A673 (cell line): ENCODE measurements at regions not wholly inside any gene's neighbourhood (a gene's known extent, or its start where the extent isn't known, plus 50 kb on each side); places are given as distances from the start of the nearest gene placed in this dataset.

Source experiments
- BruUV-seq: library from RNA; stranded (reverse); fragments of 400-500 nt; replicated peaks from 2 replicates; lab custom pipeline; 2021; lab: Mats Ljungman, UMichigan
- CTCF ChIA-PET: fragments of 300-600 bp; sonication (Branson Sonifier 250); formaldehyde crosslinking; loops from one replicate; lab custom pipeline; 2022; ENCODE audit warnings: antibody characterized with exemption; lab: Charles Lee
- POLR2A ChIA-PET: fragments of 300-600 bp; sonication (Branson Sonifier 250); formaldehyde crosslinking; loops from one replicate; lab custom pipeline; 2022; ENCODE audit warnings: antibody characterized with exemption; ENCODE audit not compliant: low non-redundant PET; lab: Charles Lee
- DNase-seq: peaks from one replicate; pipeline ENCODE4 v3.0.0-alpha.2; 2015; ENCODE audit warnings: low spot score
- H3K27ac ChIP-seq: fragments of 200-600 bp; sonication (generic); 2 replicates; pipeline ENCODE4 v1.5.1; 2016; ENCODE audit warnings: mixed run types, low read depth, mild to moderate bottlenecking, mixed read lengths, antibody characterized with exemption, low read length; ENCODE audit not compliant: poor library complexity, severe bottlenecking
- H3K27me3 ChIP-seq: fragments of 200-600 bp; sonication (generic); replicated peaks from 2 replicates; pipeline ENCODE4 v1.6.1; 2017; ENCODE audit warnings: mixed run types, low read depth, mild to moderate bottlenecking, mixed read lengths, antibody characterized with exemption, low read length; ENCODE audit not compliant: insufficient read depth, poor library complexity
- H3K36me3 ChIP-seq: fragments of 200-600 bp; sonication (generic); 2 replicates; pipeline ENCODE4 v1.6.1; 2016; ENCODE audit warnings: mixed run types, mild to moderate bottlenecking, mixed read lengths, antibody characterized with exemption, low read length; ENCODE audit not compliant: insufficient read depth, poor library complexity, severe bottlenecking
- H3K4me1 ChIP-seq: fragments of 200-600 bp; sonication (generic); 2 replicates; pipeline ENCODE4 v1.6.1; 2017; ENCODE audit warnings: mixed run types, mild to moderate bottlenecking, mixed read lengths, antibody characterized with exemption, low read length; ENCODE audit not compliant: insufficient read depth, poor library complexity, severe bottlenecking
- H3K4me3 ChIP-seq: fragments of 200-600 bp; sonication (generic); 2 replicates; pipeline ENCODE4 v1.5.1; 2016; ENCODE audit warnings: low read depth, mixed run types, mild to moderate bottlenecking, mixed read lengths, low read length; ENCODE audit not compliant: poor library complexity, severe bottlenecking
- H3K9me3 ChIP-seq: fragments of 200-600 bp; sonication (generic); 2 replicates; pipeline ENCODE4 v1.6.1; 2016; ENCODE audit warnings: mixed run types, low read depth, mild to moderate bottlenecking, mixed read lengths, antibody characterized with exemption, low read length; ENCODE audit not compliant: poor library complexity, severe bottlenecking
- CTCF ChIP-seq: fragments of 300-800, 200-600 bp; sonication (generic); conservative IDR thresholded peaks from 2 replicates; pipeline ENCODE4 v1.5.1; 2017; ENCODE audit warnings: low read depth, mild to moderate bottlenecking, antibody characterized with exemption, low read length, moderate library complexity, mixed read lengths
- EZH2 ChIP-seq: fragments of 200-600 bp; sonication (generic); IDR thresholded peaks from 2 replicates; pipeline ENCODE4 v1.6.1; 2017; ENCODE audit warnings: borderline replicate concordance, low read depth, mild to moderate bottlenecking, mixed read lengths, antibody characterized with exemption, low read length; ENCODE audit not compliant: poor library complexity, severe bottlenecking
- intact Hi-C: fragments of 100-400 bp; cut with micrococcal nuclease; formaldehyde crosslinking; loops from one replicate; pipeline ENCODE4 v1.10.0; 2022; ENCODE audit not compliant: unreplicated experiment

- BruUV-seq = no TSS peak
- H3K4me1 ChIP-seq = no peaks in the 10 kb centered on the region
- ChIA-PET POLR2A (no interaction called here), CTCF (no interaction called here)
- H3K27me3 ChIP-seq = no peaks in the 10 kb centered on the region
- no peak overlapping the region for H3K27ac ChIP-seq
- no peak for DNase-seq
- no peak overlapping the region for H3K4me3 ChIP-seq
- H3K36me3 ChIP-seq = no peaks in the 10 kb centered on the region
- intact Hi-C loops = no loop called here
- no peaks in the 10 kb centered on the region for H3K9me3 ChIP-seq
- no peak for TF ChIP-seq EZH2
- no peak for TF ChIP-seq CTCF
Observed at GRCh38 chr2:2887772-2888387, 489.7 kb downstream of the EIPR1 start.

DNA sequence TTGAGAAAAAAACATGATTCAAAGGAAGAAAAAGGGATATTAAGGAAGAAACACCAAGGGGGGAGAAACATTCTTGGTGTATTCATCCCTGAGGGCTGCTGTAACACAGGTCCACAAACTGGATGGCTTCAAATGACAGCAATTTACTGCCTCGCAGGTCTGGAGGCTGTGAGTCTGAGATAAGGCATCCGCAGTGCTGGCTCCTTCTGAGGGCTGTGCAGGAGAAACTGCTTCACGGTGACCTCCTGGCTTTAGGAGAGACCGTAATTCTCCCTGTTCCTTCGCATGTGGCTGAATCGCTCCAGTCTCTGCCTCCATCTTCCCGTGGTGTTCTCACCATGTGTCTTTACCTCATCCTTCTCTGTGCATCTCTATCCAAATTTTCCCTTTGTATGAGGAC is 490.7 kb downstream of the EIPR1 start:
- no peak for DNase-seq
- no peaks in the 10 kb centered on the region for H3K4me1 ChIP-seq
- ChIA-PET CTCF (no interaction called here), POLR2A (no interaction called here)
- no peaks in the 10 kb centered on the region for H3K27me3 ChIP-seq
- BruUV-seq = no TSS peak
- H3K9me3 ChIP-seq = no peaks in the 10 kb centered on the region
- no peak for TF ChIP-seq EZH2
- TF ChIP-seq CTCF = no peak
- intact Hi-C loops = no loop called here
- H3K27ac ChIP-seq = no peak overlapping the region
- H3K4me3 ChIP-seq = no peak overlapping the region
- H3K36me3 ChIP-seq = no peaks in the 10 kb centered on the region

DNA sequence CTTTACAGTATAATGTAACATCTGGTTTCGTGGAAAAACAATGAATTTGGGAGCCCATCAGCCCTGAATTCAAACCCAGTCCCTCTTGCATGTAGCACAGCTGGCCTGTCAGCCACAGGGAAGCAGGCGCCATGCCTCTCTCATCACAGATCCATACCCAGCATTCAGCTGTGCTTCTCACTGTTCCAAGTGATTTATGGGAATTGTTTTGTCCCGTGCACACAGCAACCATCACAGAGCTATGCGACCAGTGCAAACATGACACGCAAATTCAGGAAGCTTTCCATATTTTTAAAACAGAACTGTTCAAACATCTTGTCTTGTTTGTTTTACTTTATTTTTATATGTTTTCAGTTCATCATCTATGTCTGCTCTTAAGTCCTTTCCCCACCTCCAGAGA is 496.1 kb downstream of the EIPR1 start:
- TF ChIP-seq EZH2 = no peak
- TF ChIP-seq CTCF = no peak
- no peak overlapping the region for H3K27ac ChIP-seq
- DNase-seq = no peak
- peaks cover 11% of the 10 kb centered on the region for H3K4me1 ChIP-seq
- H3K4me3 ChIP-seq = no peak overlapping the region
- CTCF ChIA-PET = no interaction called here
- no peaks in the 10 kb centered on the region for H3K27me3 ChIP-seq
- BruUV-seq = no TSS peak
- POLR2A ChIA-PET = no interaction called here
- intact Hi-C loops = no loop called here
- no peaks in the 10 kb centered on the region for H3K9me3 ChIP-seq
- H3K36me3 ChIP-seq = no peaks in the 10 kb centered on the region
